ENCODE measurements at regions not wholly inside any gene's neighbourhood (a gene's known extent, or its start where the extent isn't known, plus 50 kb on each side); places are given as distances from the start of the nearest gene placed in this dataset.

DNA sequence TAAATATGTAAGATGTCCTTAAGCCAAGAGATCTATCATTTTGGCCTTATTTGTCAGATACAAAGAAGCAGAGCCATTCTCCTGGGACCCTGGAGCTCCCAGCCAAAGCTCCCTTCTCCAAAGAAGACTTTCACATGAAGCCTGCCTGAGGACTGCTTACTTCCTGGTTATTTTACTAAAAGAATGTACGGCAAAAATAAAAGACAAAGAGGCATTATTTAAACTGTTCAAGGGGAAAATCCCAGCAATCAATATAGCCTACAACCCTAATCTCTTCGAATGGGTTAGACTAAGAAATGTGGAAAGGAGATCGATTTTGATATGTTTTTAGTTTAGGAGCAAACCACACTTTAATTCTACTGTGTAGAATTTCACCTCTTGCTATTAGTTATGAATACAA, 237.9 kb upstream of the CTBP2 start:
- TF ChIP-seq, protein P1, sequence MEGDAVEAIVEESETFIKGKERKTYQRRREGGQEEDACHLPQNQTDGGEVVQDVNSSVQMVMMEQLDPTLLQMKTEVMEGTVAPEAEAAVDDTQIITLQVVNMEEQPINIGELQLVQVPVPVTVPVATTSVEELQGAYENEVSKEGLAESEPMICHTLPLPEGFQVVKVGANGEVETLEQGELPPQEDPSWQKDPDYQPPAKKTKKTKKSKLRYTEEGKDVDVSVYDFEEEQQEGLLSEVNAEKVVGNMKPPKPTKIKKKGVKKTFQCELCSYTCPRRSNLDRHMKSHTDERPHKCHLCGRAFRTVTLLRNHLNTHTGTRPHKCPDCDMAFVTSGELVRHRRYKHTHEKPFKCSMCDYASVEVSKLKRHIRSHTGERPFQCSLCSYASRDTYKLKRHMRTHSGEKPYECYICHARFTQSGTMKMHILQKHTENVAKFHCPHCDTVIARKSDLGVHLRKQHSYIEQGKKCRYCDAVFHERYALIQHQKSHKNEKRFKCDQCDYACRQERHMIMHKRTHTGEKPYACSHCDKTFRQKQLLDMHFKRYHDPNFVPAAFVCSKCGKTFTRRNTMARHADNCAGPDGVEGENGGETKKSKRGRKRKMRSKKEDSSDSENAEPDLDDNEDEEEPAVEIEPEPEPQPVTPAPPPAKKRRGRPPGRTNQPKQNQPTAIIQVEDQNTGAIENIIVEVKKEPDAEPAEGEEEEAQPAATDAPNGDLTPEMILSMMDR (IDR thresholded peaks at IDR 0.05) = no peak
- TF ChIP-seq EZH2phosphoT487 (IDR thresholded peaks at IDR 0.05) = no peak

Measured in neural progenitor cell (in vitro differentiated cells).